ENCODE measurements at regions not wholly inside any gene's neighbourhood (a gene's known extent, or its start where the extent isn't known, plus 50 kb on each side); places are given as distances from the start of the nearest gene placed in this dataset.

DNA sequence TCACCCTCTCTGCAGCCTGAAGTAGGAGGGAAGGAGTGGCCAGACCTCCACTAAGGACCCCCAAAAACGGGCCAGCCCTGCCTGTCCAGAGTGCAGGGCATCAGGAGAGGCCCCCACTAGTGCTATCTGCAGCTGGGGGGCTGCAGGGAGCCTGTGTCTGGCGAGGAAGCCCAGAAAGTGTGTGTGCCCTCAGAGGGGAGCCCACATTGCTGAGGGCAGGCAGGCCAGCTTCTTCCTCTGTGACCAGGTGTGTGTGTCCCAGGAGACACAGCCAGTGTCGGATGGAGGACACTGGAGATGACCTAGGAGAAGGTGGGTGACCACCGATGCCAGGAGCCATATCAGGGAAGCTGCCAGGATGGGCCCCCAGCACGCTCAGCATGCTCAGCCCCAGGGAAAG lies 218.7 kb downstream of the IRX2 start:
- no peak overlapping the region for H3K4me3 ChIP-seq
- intact Hi-C loops (cut with DNase I, micrococcal nuclease), result no loop called here
- H3K4me1 ChIP-seq (ENCODE audit: low read depth), result no peaks in the 10 kb centered on the region
- DNase-seq (no peak), ATAC-seq (no peak)
- TF ChIP-seq, protein P1, sequence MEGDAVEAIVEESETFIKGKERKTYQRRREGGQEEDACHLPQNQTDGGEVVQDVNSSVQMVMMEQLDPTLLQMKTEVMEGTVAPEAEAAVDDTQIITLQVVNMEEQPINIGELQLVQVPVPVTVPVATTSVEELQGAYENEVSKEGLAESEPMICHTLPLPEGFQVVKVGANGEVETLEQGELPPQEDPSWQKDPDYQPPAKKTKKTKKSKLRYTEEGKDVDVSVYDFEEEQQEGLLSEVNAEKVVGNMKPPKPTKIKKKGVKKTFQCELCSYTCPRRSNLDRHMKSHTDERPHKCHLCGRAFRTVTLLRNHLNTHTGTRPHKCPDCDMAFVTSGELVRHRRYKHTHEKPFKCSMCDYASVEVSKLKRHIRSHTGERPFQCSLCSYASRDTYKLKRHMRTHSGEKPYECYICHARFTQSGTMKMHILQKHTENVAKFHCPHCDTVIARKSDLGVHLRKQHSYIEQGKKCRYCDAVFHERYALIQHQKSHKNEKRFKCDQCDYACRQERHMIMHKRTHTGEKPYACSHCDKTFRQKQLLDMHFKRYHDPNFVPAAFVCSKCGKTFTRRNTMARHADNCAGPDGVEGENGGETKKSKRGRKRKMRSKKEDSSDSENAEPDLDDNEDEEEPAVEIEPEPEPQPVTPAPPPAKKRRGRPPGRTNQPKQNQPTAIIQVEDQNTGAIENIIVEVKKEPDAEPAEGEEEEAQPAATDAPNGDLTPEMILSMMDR (IDR thresholded peaks at IDR 0.05), result no peak
- peaks cover 26% of the 10 kb centered on the region for H3K9me3 ChIP-seq
- no peaks in the 10 kb centered on the region for H3K36me3 ChIP-seq (ENCODE audit: low read depth)

DNA sequence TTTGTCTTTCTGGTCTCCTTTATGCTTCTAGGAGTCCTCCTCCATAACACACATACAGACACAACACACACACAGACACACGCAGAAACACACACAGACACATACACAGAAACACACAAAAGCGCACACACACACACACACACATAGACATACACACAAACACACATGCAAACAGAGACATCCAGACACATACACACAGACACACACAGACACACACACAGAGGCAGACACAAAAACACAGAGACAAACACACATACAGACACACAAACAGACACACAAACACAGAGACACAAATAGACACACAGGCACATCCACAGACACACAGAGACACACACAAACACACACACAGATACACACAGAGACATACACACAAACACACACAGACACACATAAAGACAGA lies 220.2 kb downstream of the IRX2 start:
- ATAC-seq (no peak), DNase-seq (no peak)
- H3K4me3 ChIP-seq, result no peak overlapping the region
- no peaks in the 10 kb centered on the region for H3K4me1 ChIP-seq (ENCODE audit: low read depth)
- H3K36me3 ChIP-seq (ENCODE audit: low read depth), result no peaks in the 10 kb centered on the region
- H3K9me3 ChIP-seq, result peaks cover 28% of the 10 kb centered on the region
- intact Hi-C loops (cut with DNase I, micrococcal nuclease), result no loop called here
- TF ChIP-seq, protein P1 (IDR thresholded peaks at IDR 0.05), result no peak

- H3K36me3 ChIP-seq (ENCODE audit: low read depth), result no peaks in the 10 kb centered on the region
- H3K4me1 ChIP-seq (ENCODE audit: low read depth), result no peaks in the 10 kb centered on the region
- no peak for ATAC-seq
- intact Hi-C loops (cut with DNase I, micrococcal nuclease), result no loop called here
- H3K4me3 ChIP-seq, result no peak overlapping the region
- H3K9me3 ChIP-seq, result peaks cover 31% of the 10 kb centered on the region
- TF ChIP-seq, protein P1 (IDR thresholded peaks at IDR 0.05), result no peak
- no peak for DNase-seq
These were observed 220.9 kb downstream of the IRX2 start for GRCh38 chr5:2530609-2531008.

DNA sequence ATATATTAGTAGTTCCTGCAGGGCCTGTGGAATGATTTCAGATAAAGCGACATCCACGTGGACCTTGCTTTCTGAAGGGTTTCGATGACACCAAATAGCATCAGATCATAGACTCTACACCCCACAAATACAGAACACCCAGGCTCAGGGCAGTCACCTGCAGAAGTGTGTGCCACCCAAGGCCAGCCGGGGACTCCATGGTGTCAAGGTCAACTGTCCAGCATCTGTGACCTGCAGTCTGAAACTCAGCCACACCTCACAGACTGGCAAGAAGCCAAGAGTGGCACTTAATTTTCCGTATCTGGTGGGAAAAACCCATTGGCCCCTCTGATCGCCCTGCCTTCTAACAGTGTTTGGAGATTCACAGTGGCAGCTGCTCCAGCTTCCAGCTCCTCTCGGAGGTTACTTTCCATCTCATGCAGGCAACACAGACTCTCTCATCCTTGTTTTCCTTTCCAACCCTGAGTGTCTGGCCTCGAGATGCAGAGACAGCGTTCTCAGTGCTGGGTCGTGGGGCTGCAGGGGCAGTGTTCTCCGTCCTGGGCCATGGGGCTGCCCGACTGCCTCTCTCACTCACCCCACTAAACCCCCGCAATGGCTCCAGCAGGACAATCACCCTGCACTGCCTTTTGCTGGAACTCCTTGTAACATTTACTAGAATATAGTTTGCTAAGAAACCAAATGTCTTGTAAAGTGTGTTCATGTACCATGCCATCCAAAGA lies 221.9 kb downstream of the IRX2 start:
- DNase-seq (no peak), ATAC-seq (no peak)
- no peaks in the 10 kb centered on the region for H3K36me3 ChIP-seq (ENCODE audit: low read depth)
- intact Hi-C loops (cut with DNase I, micrococcal nuclease), result no loop called here
- no peaks in the 10 kb centered on the region for H3K4me1 ChIP-seq (ENCODE audit: low read depth)
- H3K9me3 ChIP-seq, result peaks cover 42% of the 10 kb centered on the region
- no peak overlapping the region for H3K4me3 ChIP-seq
- TF ChIP-seq, protein P1 (IDR thresholded peaks at IDR 0.05), result no peak

- DNase-seq, result no peak
- H3K36me3 ChIP-seq (ENCODE audit: low read depth), result no peaks in the 10 kb centered on the region
- TF ChIP-seq, protein P1 (IDR thresholded peaks at IDR 0.05), result no peak
- H3K4me1 ChIP-seq (ENCODE audit: low read depth), result no peaks in the 10 kb centered on the region
- peaks cover 25% of the 10 kb centered on the region for H3K9me3 ChIP-seq
- H3K4me3 ChIP-seq, result no peak overlapping the region
- ATAC-seq, result no peak
- intact Hi-C loops (cut with DNase I, micrococcal nuclease), result no loop called here
These were observed 226.1 kb downstream of the IRX2 start for GRCh38 chr5:2525351-2525750.

- DNase-seq (no peak), ATAC-seq (no peak)
- TF ChIP-seq, protein P1 (IDR thresholded peaks at IDR 0.05), result no peak
- intact Hi-C loops (cut with DNase I, micrococcal nuclease), result no loop called here
- no peak overlapping the region for H3K4me3 ChIP-seq
- H3K9me3 ChIP-seq, result peaks cover 25% of the 10 kb centered on the region
- H3K36me3 ChIP-seq (ENCODE audit: low read depth), result no peaks in the 10 kb centered on the region
- no peaks in the 10 kb centered on the region for H3K4me1 ChIP-seq (ENCODE audit: low read depth)
These were observed 226.9 kb downstream of the IRX2 start for GRCh38 chr5:2524620-2525019.

All from mucosa of descending colon (tissue), 3 donors.